H1 (cell line): ENCODE measurements at regions not wholly inside any gene's neighbourhood (a gene's known extent, or its start where the extent isn't known, plus 50 kb on each side); places are given as distances from the start of the nearest gene placed in this dataset.

Source experiments
- CTCF ChIA-PET: fragments of 300-600 bp; sonication (Branson Sonifier 250); formaldehyde crosslinking; loops from one replicate; lab custom pipeline; 2021; ENCODE audit not compliant: partially characterized antibody; lab: Charles Lee
- POLR2A ChIA-PET: fragments of 300-600 bp; sonication (Branson Sonifier 250); formaldehyde crosslinking; loops from one replicate; lab custom pipeline; 2021; ENCODE audit warnings: inconsistent platforms; ENCODE audit not compliant: partially characterized antibody; lab: Charles Lee
- DNase-seq, 2 experiments: peaks; one replicate each; pipeline versions ENCODE4 v3.0.0 to v3.0.0-alpha.2; 2010 to 2022; ENCODE audit warnings: low spot score in 2 of 2, low read depth in 1 of 2, mixed read lengths in 1 of 2
- FAIRE-seq: peaks from 2 replicates; lab custom pipeline; 2011; peaks lifted over from hg19 to GRCh38; lab: Jason Lieb, UNC
- H2AFZ ChIP-seq: 2 replicates; pipeline ENCODE4 v1.8.1; 2012; ENCODE audit warnings: low read length, inconsistent platforms
- H2AK5ac ChIP-seq: 2 replicates; pipeline ENCODE4 v1.6.1; 2013; ENCODE audit warnings: low read depth, low read length
- H2BK120ac ChIP-seq: replicated peaks from 2 replicates; pipeline ENCODE3; 2013; ENCODE audit warnings: low read depth, low read length, inconsistent platforms
- H2BK12ac ChIP-seq: 2 replicates; pipeline ENCODE4 v1.6.1; 2013; ENCODE audit warnings: low read depth, low read length
- H2BK15ac ChIP-seq: 2 replicates; pipeline ENCODE4 v1.6.1; 2013; ENCODE audit warnings: low read length
- H2BK20ac ChIP-seq: 2 replicates; pipeline ENCODE4 v1.6.1; 2013; ENCODE audit warnings: low read length
- H2BK5ac ChIP-seq: 2 replicates; pipeline ENCODE4 v1.6.1; 2013; ENCODE audit warnings: low read depth, low read length
- H3K14ac ChIP-seq: 2 replicates; pipeline ENCODE4 v1.6.1; 2013; ENCODE audit warnings: inconsistent platforms; ENCODE audit not compliant: insufficient read length
- H3K18ac ChIP-seq: 2 replicates; pipeline ENCODE4 v1.6.1; 2013; ENCODE audit warnings: low read length; ENCODE audit errors: extremely low read depth
- H3K23ac ChIP-seq: 2 replicates; pipeline ENCODE4 v1.6.1; 2013; ENCODE audit warnings: inconsistent platforms; ENCODE audit not compliant: insufficient read length
- H3K23me2 ChIP-seq: 2 replicates; pipeline ENCODE4 v1.6.1; 2013; ENCODE audit warnings: low read depth, low read length
- H3K27ac ChIP-seq: 2 replicates; pipeline ENCODE4 v1.6.1; 2011; ENCODE audit warnings: low read depth, low read length, inconsistent platforms
- H3K27me3 ChIP-seq, 4 experiments: replicated peaks in 1 of 4; 1 replicate in 1 of 4; 2 replicates in 3 of 4; pipeline versions ENCODE4 v1.6.1 to v1.8.1; 2011 to 2013; ENCODE audit warnings: low read length in 3 of 4, mild to moderate bottlenecking in 3 of 4, inconsistent platforms in 2 of 4, mixed read lengths in 2 of 4, moderate library complexity in 1 of 4; ENCODE audit not compliant: control insufficient read depth in 3 of 4, insufficient read depth in 3 of 4; ENCODE audit errors: extremely low read depth in 1 of 4
- H3K36me3 ChIP-seq, 4 experiments: 2 replicates each; pipeline versions ENCODE4 v1.6.1 to v1.8.1; 2011 to 2013; ENCODE audit warnings: mild to moderate bottlenecking in 4 of 4, low read length in 3 of 4, moderate library complexity in 2 of 4, control low read depth in 1 of 4, inconsistent platforms in 1 of 4; ENCODE audit not compliant: insufficient read depth in 4 of 4, control insufficient read depth in 2 of 4
- H3K4ac ChIP-seq: replicated peaks from 2 replicates; pipeline ENCODE3; 2013; ENCODE audit warnings: low read length, low read depth, mixed read lengths, inconsistent platforms; ENCODE audit not compliant: insufficient read length
- H3K4me1 ChIP-seq, 4 experiments: replicated peaks in 1 of 4; 1 replicate in 1 of 4; 2 replicates in 3 of 4; pipeline versions ENCODE4 v1.6.1 to v1.8.1; 2011 to 2013; ENCODE audit warnings: low read length in 3 of 4, inconsistent platforms in 2 of 4, mixed read lengths in 1 of 4; ENCODE audit not compliant: insufficient read depth in 4 of 4, control insufficient read depth in 3 of 4
- H3K4me2 ChIP-seq, 2 experiments: 2 replicates each; pipeline versions ENCODE4 v1.6.1 to v1.8.1; 2011 to 2013; ENCODE audit warnings: low read depth in 2 of 2, low read length in 2 of 2, control low read depth in 1 of 2, inconsistent platforms in 1 of 2, mild to moderate bottlenecking in 1 of 2; ENCODE audit not compliant: insufficient read depth in 1 of 2
- H3K4me3 ChIP-seq, 4 experiments: fragments of 200-600, 300-600 bp in 1 of 4; sonication (generic), shearing (Covaris generic), sonication (Bioruptor Twin) in 1 of 4; 2 replicates each; pipeline versions ENCODE4 v1.5.1 to v1.8.1; 2011 to 2016; ENCODE audit warnings: low read length in 4 of 4, low read depth in 3 of 4, control low read depth in 2 of 4, inconsistent platforms in 2 of 4, mild to moderate bottlenecking in 2 of 4, mixed read lengths in 1 of 4, moderate library complexity in 1 of 4; ENCODE audit not compliant: insufficient read depth in 2 of 4; ENCODE audit errors: extremely low read depth in 1 of 4
- H3K56ac ChIP-seq: replicated peaks from 2 replicates; pipeline ENCODE3; 2013; ENCODE audit warnings: low read depth, mild to moderate bottlenecking, mixed read lengths, low read length, inconsistent platforms; ENCODE audit not compliant: insufficient read length
- H3K79me1 ChIP-seq: 2 replicates; pipeline ENCODE4 v1.6.1; 2013; ENCODE audit warnings: low read depth, low read length, control low read depth
- H3K79me2 ChIP-seq, 2 experiments: 2 replicates each; pipeline versions ENCODE4 v1.6.1 to v1.8.1; 2012 to 2013; ENCODE audit warnings: low read length in 2 of 2, mild to moderate bottlenecking in 2 of 2, inconsistent platforms in 1 of 2; ENCODE audit not compliant: insufficient read depth in 2 of 2, control insufficient read depth in 1 of 2
- H3K9ac ChIP-seq, 4 experiments: replicated peaks in 1 of 4; 1 replicate in 1 of 4; 2 replicates in 3 of 4; pipeline versions ENCODE4 v1.6.1 to v1.8.1; 2011 to 2013; ENCODE audit warnings: low read depth in 3 of 4, low read length in 3 of 4, control low read depth in 2 of 4, mild to moderate bottlenecking in 2 of 4, moderate library complexity in 2 of 4, inconsistent platforms in 1 of 4; ENCODE audit errors: extremely low read depth in 1 of 4
- H3K9me3 ChIP-seq, 2 experiments: 2 replicates each; pipeline versions ENCODE4 v1.6.1 to v1.8.1; 2012 to 2013; ENCODE audit warnings: mild to moderate bottlenecking in 2 of 2, moderate library complexity in 2 of 2, control low read depth in 1 of 2, inconsistent platforms in 1 of 2, low read depth in 1 of 2, low read length in 1 of 2, mixed read lengths in 1 of 2; ENCODE audit not compliant: insufficient read depth in 2 of 2
- H4K20me1 ChIP-seq, 2 experiments: replicated peaks in 1 of 2; 2 replicates each; pipeline versions ENCODE3 to v1.8.1; 2011 to 2013; ENCODE audit warnings: inconsistent platforms in 2 of 2, low read length in 2 of 2, mild to moderate bottlenecking in 1 of 2; ENCODE audit not compliant: insufficient read depth in 2 of 2, control insufficient read depth in 1 of 2
- H4K5ac ChIP-seq: 2 replicates; pipeline ENCODE4 v1.6.1; 2013; ENCODE audit warnings: low read length, low read depth, mixed read lengths, inconsistent platforms; ENCODE audit not compliant: insufficient read length
- H4K8ac ChIP-seq: 2 replicates; pipeline ENCODE4 v1.8.0; 2013; ENCODE audit warnings: mild to moderate bottlenecking, moderate library complexity, low read length, inconsistent platforms; ENCODE audit not compliant: insufficient read depth; ENCODE audit errors: extremely low read depth
- H4K91ac ChIP-seq: replicated peaks from 2 replicates; pipeline ENCODE3; 2013; ENCODE audit warnings: low read length, mixed read lengths, inconsistent platforms; ENCODE audit not compliant: insufficient read length
- ATF3 ChIP-seq: IDR thresholded peaks from 2 replicates; pipeline ENCODE4 v1.6.1; 2011; ENCODE audit warnings: low read depth, mild to moderate bottlenecking, low read length; ENCODE audit not compliant: insufficient read depth
- CEBPB ChIP-seq: IDR thresholded peaks from 2 replicates; pipeline ENCODE4 v1.6.1; 2012; ENCODE audit warnings: low read depth, low read length
- CTBP2 ChIP-seq: IDR thresholded peaks from 2 replicates; pipeline ENCODE4 v1.7.0; 2011; ENCODE audit warnings: borderline replicate concordance, mild to moderate bottlenecking, moderate library complexity, mixed read lengths, low read length; ENCODE audit not compliant: insufficient read depth, insufficient read length
- HDAC2 ChIP-seq, 2 experiments: fragments of 300-600 bp in 1 of 2; sonication (generic) in 1 of 2; IDR thresholded peaks; 2 replicates each; pipeline ENCODE4 v1.6.1; 2011 to 2012; ENCODE audit warnings: low read depth in 2 of 2, low read length in 2 of 2, mild to moderate bottlenecking in 2 of 2, moderate library complexity in 2 of 2, borderline replicate concordance in 1 of 2, inconsistent platforms in 1 of 2
- NANOG ChIP-seq: IDR thresholded peaks from 2 replicates; pipeline ENCODE4 v1.6.1; 2011; ENCODE audit warnings: low read length, low read depth, mild to moderate bottlenecking, inconsistent platforms; ENCODE audit not compliant: insufficient read depth, poor library complexity, severe bottlenecking
- PHF8 ChIP-seq: fragments of 200-600 bp; sonication (generic); conservative IDR thresholded peaks from 2 replicates; pipeline ENCODE4 v1.7.1; 2012; ENCODE audit warnings: low read depth, mild to moderate bottlenecking, inconsistent platforms, low read length, moderate library complexity
- RAD21 ChIP-seq, 2 experiments: IDR thresholded peaks in 1 of 2; conservative IDR thresholded peaks in 1 of 2; 2 replicates each; pipeline ENCODE4 v1.6.1; 2011; ENCODE audit warnings: low read depth in 2 of 2, low read length in 2 of 2, improper control_type of control experiment in 1 of 2, inconsistent platforms in 1 of 2, mild to moderate bottlenecking in 1 of 2, moderate library complexity in 1 of 2
- RXRA ChIP-seq: IDR thresholded peaks from 2 replicates; pipeline ENCODE4 v1.6.1; 2011; ENCODE audit warnings: low read depth, mild to moderate bottlenecking, low read length, moderate library complexity; ENCODE audit not compliant: insufficient read depth
- SIN3A ChIP-seq, 2 experiments: IDR thresholded peaks in 1 of 2; conservative IDR thresholded peaks in 1 of 2; 2 replicates each; pipeline ENCODE4 v1.6.1; 2011 to 2012; ENCODE audit warnings: low read length in 2 of 2, improper control_type of control experiment in 1 of 2, low read depth in 1 of 2, mild to moderate bottlenecking in 1 of 2
- SP4 ChIP-seq: IDR thresholded peaks from 2 replicates; pipeline ENCODE4 v1.6.1; 2012; ENCODE audit warnings: low read length, inconsistent platforms
- TAF7 ChIP-seq: optimal IDR thresholded peaks from 2 replicates; pipeline ENCODE3; 2011; ENCODE audit warnings: low read depth, mild to moderate bottlenecking, inconsistent platforms, low read length, moderate library complexity, borderline replicate concordance
- TCF12 ChIP-seq: IDR thresholded peaks from 2 replicates; pipeline ENCODE4 v1.6.1; 2011; ENCODE audit warnings: low read depth, mild to moderate bottlenecking, low read length
- WGBS, 2 experiments: shearing (Covaris generic) in 1 of 2; methylation state at CpG; one replicate each; pipeline versions ENCODE4 v1.1.6 to v1.1.7; 2013 to 2015; ENCODE audit warnings: low lambda C conversion rate in 2 of 2, mixed read lengths in 2 of 2, inconsistent platforms in 1 of 2, low coverage in 1 of 2, missing lambda C conversion rate in 1 of 2; ENCODE audit not compliant: insufficient replicate concordance in 2 of 2, insufficient coverage in 1 of 2, insufficient read length in 1 of 2; ENCODE audit errors: extremely low coverage in 1 of 2, missing lambda C conversion rate in 1 of 2; 5-methylcytosine and 5-hydroxymethylcytosine counted together

GRCh38 chr6:1089859-1090258 is 222.0 kb upstream of the FOXQ1 start:
- Histone ChIP-seq H3K18ac (no peak overlapping the region), H2BK120ac (no peak overlapping the region), H4K8ac (no peak overlapping the region), H3K79me1 (no peaks in the 10 kb centered on the region), H3K14ac (no peak overlapping the region), H2BK12ac (no peak overlapping the region), H3K23me2 (peaks cover 1% of the 10 kb centered on the region; the same call in 1 of the 2 replicates), H2BK5ac (no peak overlapping the region), H3K4ac (no peak overlapping the region), H2BK15ac (no peak overlapping the region), H3K79me2 (no peaks in the 10 kb centered on the region), H3K9me3 (no peaks in the 10 kb centered on the region), H3K4me2 (no peak overlapping the region), H4K5ac (no peak overlapping the region), H3K27ac (no peak overlapping the region), H2AFZ (no peak overlapping the region), H3K23ac (no peak overlapping the region), H3K9ac (no peak overlapping the region), H3K36me3 (no peaks in the 10 kb centered on the region), H4K20me1 (no peaks in the 10 kb centered on the region), H3K27me3 (peaks cover 0 to 1% (median 0%) of the 10 kb centered on the region in 4 experiments; a peak in 1 of 7 replicates), H2AK5ac (no peak overlapping the region), H4K91ac (no peak overlapping the region), H3K4me3 (no peak overlapping the region), H3K56ac (no peak overlapping the region), H3K4me1 (no peaks in the 10 kb centered on the region), H2BK20ac (no peak overlapping the region)
- ChIA-PET CTCF (no interaction called here), POLR2A (interaction anchor here (0.6 kb wide), 1 partner anchor 595 kb away, joined by 3 read pairs; no protein-coding TSS in a partner anchor)
- DNase-seq (no peak), FAIRE-seq (no peak)
- 75% methylated on average over 1 of the region's 1 CpG; no CpG with 5 or more reads in 1 of the 2 experiments for WGBS, 2 experiments
- no peak for TF ChIP-seq PHF8
- no peak for TF ChIP-seq CEBPB
- TF ChIP-seq TAF7: no peak
- TF ChIP-seq HDAC2 (IDR thresholded peaks at IDR 0.05; ENCODE audit: borderline replicate concordance in 1 of 2, low read depth in 2 of 2, low read length in 2 of 2): no peak
- TF ChIP-seq RAD21 (IDR thresholded peaks at IDR 0.05 in 1 of 2, conservative IDR thresholded peaks at IDR 0.05 in 1 of 2; ENCODE audit: low read depth in 2 of 2, low read length in 2 of 2): no peak
- no peak for TF ChIP-seq NANOG
- no peak for TF ChIP-seq CTBP2
- no peak for TF ChIP-seq RXRA
- TF ChIP-seq SP4: no peak
- TF ChIP-seq ATF3: no peak
- TF ChIP-seq SIN3A (conservative IDR thresholded peaks at IDR 0.05 in 1 of 2, IDR thresholded peaks at IDR 0.05 in 1 of 2; ENCODE audit: low read depth in 1 of 2, low read length in 2 of 2): no peak
- TF ChIP-seq TCF12: no peak
